Small intestine (tissue), 7 donors: ENCODE measurements at regions not wholly inside any gene's neighbourhood (a gene's known extent, or its start where the extent isn't known, plus 50 kb on each side); places are given as distances from the start of the nearest gene placed in this dataset.
A peak's percentile ranks its signal among the peaks of the same experiment; 100 is the strongest.

ENCODE experiments used
- DNase-seq, 2 donors: peaks; one replicate each; pipeline versions ENCODE4 v3.0.0 to v3.0.0-alpha.2; 2013
- FAIRE-seq: peaks from 2 replicates; lab custom pipeline; 2012; peaks lifted over from hg19 to GRCh38; lab: Jason Lieb, UNC
- H3K27ac ChIP-seq, 3 donors: one replicate each; pipeline ENCODE4 v1.5.1; 2013; ENCODE audit warnings: low read length in 2 of 3, mild to moderate bottlenecking in 2 of 3, control low read depth in 1 of 3, inconsistent platforms in 1 of 3, low read depth in 1 of 3, moderate library complexity in 1 of 3
- H3K27me3 ChIP-seq, 3 donors: one replicate each; pipeline ENCODE4 v1.6.1; 2013; ENCODE audit warnings: low read length in 3 of 3, inconsistent platforms in 1 of 3; ENCODE audit not compliant: control insufficient read depth in 3 of 3, insufficient read depth in 3 of 3
- H3K36me3 ChIP-seq, 3 donors: one replicate each; pipeline ENCODE4 v1.6.1; 2013; ENCODE audit warnings: low read length in 3 of 3, inconsistent platforms in 1 of 3, low read depth in 1 of 3, mild to moderate bottlenecking in 1 of 3, moderate library complexity in 1 of 3; ENCODE audit not compliant: control insufficient read depth in 3 of 3, insufficient read depth in 2 of 3
- H3K4me1 ChIP-seq, 3 donors: one replicate each; pipeline ENCODE4 v1.6.1; 2013; ENCODE audit warnings: low read length in 2 of 3, inconsistent platforms in 1 of 3, low read depth in 1 of 3, mild to moderate bottlenecking in 1 of 3, moderate library complexity in 1 of 3; ENCODE audit not compliant: control insufficient read depth in 3 of 3, insufficient read depth in 2 of 3
- H3K4me3 ChIP-seq, 3 donors: one replicate each; pipeline ENCODE4 v1.5.1; 2013; ENCODE audit warnings: low read length in 3 of 3, control low read depth in 1 of 3, inconsistent platforms in 1 of 3, low read depth in 1 of 3, mild to moderate bottlenecking in 1 of 3, moderate library complexity in 1 of 3
- H3K9me3 ChIP-seq, 2 donors: one replicate each; pipeline ENCODE4 v1.6.1; 2013; ENCODE audit warnings: low read depth in 1 of 2, low read length in 1 of 2; ENCODE audit not compliant: control insufficient read depth in 2 of 2, insufficient read depth in 1 of 2
- WGBS, 3 donors: extraction: QIAGEN DNeasy Blood & Tissue Kit; methylation state at CpG; one replicate each; pipeline ENCODE4 v1.1.7; 2013; 5-methylcytosine and 5-hydroxymethylcytosine counted together
- donor health status: healthy with polysubstance abuse.
- donor health status: control.
- donor health status: control.
- donor health status: Bipolar disorder and iron deficiency.
- donor health status: healthy.

- no peak overlapping the region for H3K4me3 ChIP-seq
- FAIRE-seq (no peak), DNase-seq (no peak)
- H3K4me1 ChIP-seq: no peaks in the 10 kb centered on the region
- 43 to 66% (median 52%) methylated on average over 2 of the region's 2 CpGs for WGBS, 3 donors
- H3K27me3 ChIP-seq: no peaks in the 10 kb centered on the region
- H3K36me3 ChIP-seq: no peaks in the 10 kb centered on the region
- no peak overlapping the region for H3K27ac ChIP-seq
- peaks cover 0 to 5% of the 10 kb centered on the region in 2 donors for H3K9me3 ChIP-seq
These were observed 286.7 kb upstream of the IL12B start for GRCh38 chr5:159616952-159617351.

DNA sequence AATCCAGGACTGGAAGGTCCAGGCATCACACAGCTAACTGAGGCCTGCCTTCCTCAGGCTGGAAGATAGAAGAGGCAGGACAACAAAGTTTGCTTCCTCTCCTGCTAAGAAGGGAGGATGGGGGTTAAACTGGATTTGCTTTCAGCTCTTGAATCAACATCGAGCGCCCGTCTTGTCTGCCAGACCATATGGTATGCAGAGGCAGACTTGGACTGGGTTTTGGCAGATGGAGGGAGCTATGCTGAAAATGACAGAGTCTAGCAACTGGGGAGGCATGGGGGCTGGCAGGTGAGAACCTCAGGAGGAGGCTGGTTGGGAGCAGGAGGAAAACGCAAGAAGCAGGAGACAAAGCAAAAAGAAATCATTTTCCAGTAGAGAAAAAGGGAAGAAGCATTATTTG lies 289.5 kb upstream of the IL12B start:
- H3K4me3 ChIP-seq: no peak overlapping the region
- DNase-seq: no peak
- H3K27ac ChIP-seq: no peak overlapping the region
- no peaks in the 10 kb centered on the region for H3K4me1 ChIP-seq
- WGBS, 3 donors: 48 to 60% (median 54%) methylated on average over 4 of the region's 4 CpGs
- H3K9me3 ChIP-seq: peaks cover 0 to 6% of the 10 kb centered on the region in 2 donors
- no peaks in the 10 kb centered on the region for H3K36me3 ChIP-seq
- FAIRE-seq: no peak
- no peaks in the 10 kb centered on the region for H3K27me3 ChIP-seq

DNA sequence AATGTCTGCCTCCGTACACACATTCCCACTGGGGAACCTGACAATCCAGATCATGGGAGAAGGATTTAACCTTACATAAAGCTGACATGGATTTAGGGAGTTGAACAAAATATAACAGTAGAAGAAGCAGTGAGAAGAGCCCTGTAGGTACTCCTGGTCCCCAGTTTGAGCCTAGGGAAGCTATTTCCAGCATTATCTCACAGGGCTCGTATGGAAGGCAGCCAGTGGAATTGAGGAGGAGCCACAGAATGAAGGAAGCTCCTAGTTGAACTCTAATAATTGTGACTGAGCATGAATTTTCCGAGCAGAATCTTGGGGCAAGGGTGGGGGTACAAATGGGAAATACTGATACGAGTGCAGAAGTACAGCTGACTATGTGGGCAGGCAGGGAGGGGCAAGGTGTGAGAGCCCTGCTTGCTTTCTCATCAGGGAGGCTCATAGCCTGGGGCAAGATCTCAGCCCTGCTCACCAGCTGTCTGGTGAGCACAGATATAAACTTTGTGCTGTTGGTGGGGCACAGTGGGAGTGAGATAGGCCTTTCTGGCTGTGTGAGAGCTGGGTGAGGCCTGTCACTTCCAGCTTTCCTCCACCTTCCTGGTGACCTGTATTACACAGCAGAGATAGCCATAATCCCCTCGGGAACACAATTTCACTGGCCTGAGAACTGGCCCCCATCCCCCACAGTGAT lies 290.7 kb upstream of the IL12B start:
- Histone ChIP-seq H3K9me3 (peaks cover 0 to 6% of the 10 kb centered on the region in 2 donors), H3K27ac (no peak overlapping the region), H3K27me3 (no peaks in the 10 kb centered on the region), H3K36me3 (no peaks in the 10 kb centered on the region), H3K4me1 (no peaks in the 10 kb centered on the region), H3K4me3 (no peak overlapping the region)
- DNase-seq (peak in 1 of 2 donors; percentile 7), FAIRE-seq (no peak)
- WGBS, 3 donors: 55 to 77% (median 69%) methylated on average over 5 of the region's 5 CpGs

GRCh38 chr5:159628703-159629102 lies 287.6 kb upstream of the ADRA1B start:
- DNase-seq (no peak), FAIRE-seq (no peak)
- Histone ChIP-seq H3K36me3 (no peaks in the 10 kb centered on the region), H3K4me3 (no peak overlapping the region), H3K4me1 (no peaks in the 10 kb centered on the region), H3K27me3 (no peaks in the 10 kb centered on the region), H3K27ac (no peak overlapping the region), H3K9me3 (no peaks in the 10 kb centered on the region)
- WGBS, 3 donors: 76 to 89% (median 86%) methylated on average over 1 of the region's 1 CpG

- H3K27me3 ChIP-seq: no peaks in the 10 kb centered on the region
- DNase-seq (no peak), FAIRE-seq (no peak)
- no peaks in the 10 kb centered on the region for H3K36me3 ChIP-seq
- H3K4me1 ChIP-seq: no peaks in the 10 kb centered on the region
- H3K27ac ChIP-seq: no peak overlapping the region
- 54 to 78% (median 57%) methylated on average over 3 of the region's 3 CpGs for WGBS, 3 donors
- H3K9me3 ChIP-seq: no peaks in the 10 kb centered on the region
- H3K4me3 ChIP-seq: no peak overlapping the region
These were observed 287.1 kb upstream of the ADRA1B start for GRCh38 chr5:159629158-159629557.

GRCh38 chr5:159630545-159630944 lies 285.7 kb upstream of the ADRA1B start:
- H3K27me3 ChIP-seq: no peaks in the 10 kb centered on the region
- DNase-seq: no peak
- no peak for FAIRE-seq
- H3K4me1 ChIP-seq: no peaks in the 10 kb centered on the region
- no peaks in the 10 kb centered on the region for H3K9me3 ChIP-seq
- no peaks in the 10 kb centered on the region for H3K36me3 ChIP-seq
- no peak overlapping the region for H3K4me3 ChIP-seq
- 33 to 62% (median 36%) methylated on average over 2 of the region's 2 CpGs for WGBS, 3 donors
- no peak overlapping the region for H3K27ac ChIP-seq

DNA sequence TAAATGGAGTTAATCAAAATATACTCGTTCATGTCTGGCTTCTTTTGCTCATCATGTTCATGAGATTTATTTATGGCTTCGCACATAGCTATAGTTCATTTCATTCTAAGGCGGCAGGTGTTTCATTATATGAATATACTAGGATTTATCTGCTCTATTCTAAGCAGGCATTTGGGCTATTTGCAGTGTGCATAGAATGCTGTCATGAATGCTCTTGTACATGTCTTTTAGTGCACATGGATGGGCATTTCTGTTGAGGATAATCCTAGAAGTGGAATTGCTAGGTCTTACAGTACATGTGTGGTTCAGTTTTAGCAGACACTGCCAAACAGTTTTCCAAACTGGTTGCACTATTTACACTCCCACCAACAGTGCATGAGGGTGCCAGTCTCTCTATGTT lies 285.3 kb upstream of the ADRA1B start:
- no peak overlapping the region for H3K4me3 ChIP-seq
- H3K9me3 ChIP-seq: no peaks in the 10 kb centered on the region
- H3K27ac ChIP-seq: no peak overlapping the region
- no peaks in the 10 kb centered on the region for H3K36me3 ChIP-seq
- H3K4me1 ChIP-seq: no peaks in the 10 kb centered on the region
- DNase-seq (no peak), FAIRE-seq (no peak)
- H3K27me3 ChIP-seq: no peaks in the 10 kb centered on the region
- 59 to 71% (median 68%) methylated on average over 3 of the region's 3 CpGs for WGBS, 3 donors

- H3K27me3 ChIP-seq: no peaks in the 10 kb centered on the region
- no peaks in the 10 kb centered on the region for H3K36me3 ChIP-seq
- no peak for FAIRE-seq
- H3K9me3 ChIP-seq: no peaks in the 10 kb centered on the region
- no peaks in the 10 kb centered on the region for H3K4me1 ChIP-seq
- H3K27ac ChIP-seq: no peak overlapping the region
- no peak for DNase-seq
- 77 to 88% (median 81%) methylated on average over 3 of the region's 3 CpGs for WGBS, 3 donors
- no peak overlapping the region for H3K4me3 ChIP-seq
These were observed 283.4 kb upstream of the ADRA1B start for GRCh38 chr5:159632866-159633265.

DNA sequence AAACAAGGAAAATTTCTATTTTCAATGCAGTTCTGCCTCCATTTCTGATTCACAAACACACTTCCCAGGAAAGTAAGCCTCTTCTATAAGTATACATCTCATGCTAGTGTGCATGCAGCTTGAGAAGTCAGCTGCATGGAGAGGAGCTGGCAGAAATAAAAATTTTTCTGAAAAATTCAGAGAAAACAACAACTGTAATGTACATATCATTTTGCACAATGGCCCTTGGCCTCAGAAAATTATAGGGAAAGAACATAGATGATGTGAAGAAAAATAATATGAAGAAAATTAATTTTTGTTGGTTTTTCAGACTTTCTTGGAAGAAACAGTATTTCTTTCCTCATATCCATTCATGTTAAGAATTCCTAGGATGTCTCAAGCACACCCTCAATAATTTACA lies 277.8 kb upstream of the ADRA1B start:
- FAIRE-seq: no peak
- H3K4me1 ChIP-seq: no peaks in the 10 kb centered on the region
- H3K36me3 ChIP-seq: no peaks in the 10 kb centered on the region

More for the DNA sequence above, 277.8 kb upstream of the ADRA1B start:
- no peak for DNase-seq
- Histone ChIP-seq H3K27ac (no peak overlapping the region), H3K9me3 (no peaks in the 10 kb centered on the region), H3K4me3 (no peak overlapping the region), H3K27me3 (no peaks in the 10 kb centered on the region)
